Transverse colon (tissue), 4 donors: ENCODE measurements at regions not wholly inside any gene's neighbourhood (a gene's known extent, or its start where the extent isn't known, plus 50 kb on each side); places are given as distances from the start of the nearest gene placed in this dataset.

Experiments used
- DNase-seq: peaks from one replicate; pipeline ENCODE4 v3.0.0-alpha.2; 2019
- H3K27ac ChIP-seq, 4 donors: fragments of 200-600 bp; sonication (generic); 2 replicates each; pipeline ENCODE4 v1.5.1; 2016 to 2018; ENCODE audit warnings: inconsistent platforms in 4 of 4
- H3K27me3 ChIP-seq: fragments of 200-600 bp; sonication (generic); 2 replicates; pipeline ENCODE4 v1.5.1; 2017; ENCODE audit warnings: inconsistent platforms
- H3K36me3 ChIP-seq, 4 donors: fragments of 200-600 bp; sonication (generic); 2 replicates each; pipeline ENCODE4 v1.5.1; 2017 to 2019; ENCODE audit warnings: inconsistent platforms in 4 of 4
- H3K4me1 ChIP-seq, 4 donors: fragments of 200-600 bp; sonication (generic); 2 replicates each; pipeline ENCODE4 v1.5.1; 2017 to 2020; ENCODE audit warnings: inconsistent platforms in 4 of 4
- H3K4me3 ChIP-seq, 4 donors: fragments of 200-600 bp; sonication (generic); 1 replicate in 1 of 4; 2 replicates in 3 of 4; pipeline versions ENCODE4 v1.5.1 to v1.6.1; 2017 to 2019; ENCODE audit warnings: inconsistent platforms in 4 of 4
- H3K9me3 ChIP-seq, 2 donors: fragments of 200-600 bp; sonication (generic); 2 replicates each; pipeline ENCODE4 v1.5.1; 2017 to 2019; ENCODE audit warnings: inconsistent platforms in 2 of 2
- EP300 ChIP-seq: sonication (generic); formaldehyde crosslinking; IDR thresholded peaks from one replicate; pipeline ENCODE4 v1.6.1; 2017; ENCODE audit warnings: antibody characterized with exemption, low read depth
- POLR2A ChIP-seq: fragments of 450-650 bp; IDR thresholded peaks from one replicate; pipeline ENCODE4 v1.6.1; 2016; ENCODE audit warnings: antibody characterized with exemption, mild to moderate bottlenecking, moderate library complexity
- POLR2AphosphoS5 ChIP-seq, 3 donors: sonication (generic); formaldehyde crosslinking; IDR thresholded peaks; one replicate each; pipeline ENCODE4 v1.6.1; 2016; ENCODE audit warnings: antibody characterized with exemption in 3 of 3
- WGBS, 2 donors: methylation state at CpG; one replicate each; pipeline ENCODE4 v1.1.5; 2018; ENCODE audit warnings: low coverage in 1 of 2; 5-methylcytosine and 5-hydroxymethylcytosine counted together
- in situ Hi-C, 4 donors: fragments of 200-750 bp; cut with MboI; loops; one replicate each; pipeline versions ENCODE4 v1.15.0 to v1.15.1; 2017; ENCODE audit warnings: low sequenced_read_pairs in 3 of 4, low pct_ligation_motif_present in 1 of 4, low pct_unique_long_range_greater_than_20kb in 1 of 4
- intact Hi-C: fragments of 100-400 bp; cut with DNase I; formaldehyde crosslinking; loops from one replicate; pipeline ENCODE4 v1.15.1; 2023; ENCODE audit warnings: low total_unique reads
- TF ChIP-seq, protein P1 (sequence below), 5 experiments: fragments of 200-600 bp in 3 of 5; fragments of 450-650 bp in 2 of 5; sonication (generic) in 3 of 5; IDR thresholded peaks; 1 replicate in 2 of 5; 2 replicates in 3 of 5; pipeline ENCODE4 v1.5.1; 2016 to 2017; ENCODE audit warnings: antibody characterized with exemption in 5 of 5, inconsistent platforms in 3 of 5, mild to moderate bottlenecking in 2 of 5, moderate library complexity in 1 of 5

DNA sequence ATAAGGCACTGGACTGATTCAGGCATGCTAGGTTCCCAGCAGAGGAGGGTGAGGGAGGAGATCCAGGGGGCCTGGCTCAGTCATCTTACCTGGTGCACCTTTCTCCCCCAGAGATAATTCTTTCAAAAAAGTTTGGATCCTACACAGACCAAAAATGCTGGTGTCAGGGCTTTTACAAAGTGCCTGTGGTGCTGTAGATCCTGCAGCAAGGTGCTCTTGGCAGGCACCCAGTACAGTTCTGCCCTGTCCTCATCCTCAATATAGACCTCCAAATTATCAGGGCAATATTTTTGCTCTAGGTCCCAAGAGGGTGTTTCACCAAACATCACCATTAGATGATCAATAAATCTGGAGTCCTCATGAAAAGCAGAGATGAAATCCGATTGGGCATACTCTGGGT, 78.5 kb upstream of the IGFBP3 start:
- H3K4me1 ChIP-seq: no peaks in the 10 kb centered on the region
- H3K27me3 ChIP-seq: no peaks in the 10 kb centered on the region
- H3K9me3 ChIP-seq: peaks cover 5 to 16% of the 10 kb centered on the region in 2 donors
- no peaks in the 10 kb centered on the region for H3K36me3 ChIP-seq
- H3K4me3 ChIP-seq: no peak overlapping the region
- 58% methylated on average over 1 of the region's 1 CpG; no CpG with 5 or more reads in 1 of the 2 donors for WGBS, 2 donors
- no peak overlapping the region for H3K27ac ChIP-seq
- intact Hi-C loops: no loop called here
- no peak for DNase-seq
- TF ChIP-seq, protein P1, sequence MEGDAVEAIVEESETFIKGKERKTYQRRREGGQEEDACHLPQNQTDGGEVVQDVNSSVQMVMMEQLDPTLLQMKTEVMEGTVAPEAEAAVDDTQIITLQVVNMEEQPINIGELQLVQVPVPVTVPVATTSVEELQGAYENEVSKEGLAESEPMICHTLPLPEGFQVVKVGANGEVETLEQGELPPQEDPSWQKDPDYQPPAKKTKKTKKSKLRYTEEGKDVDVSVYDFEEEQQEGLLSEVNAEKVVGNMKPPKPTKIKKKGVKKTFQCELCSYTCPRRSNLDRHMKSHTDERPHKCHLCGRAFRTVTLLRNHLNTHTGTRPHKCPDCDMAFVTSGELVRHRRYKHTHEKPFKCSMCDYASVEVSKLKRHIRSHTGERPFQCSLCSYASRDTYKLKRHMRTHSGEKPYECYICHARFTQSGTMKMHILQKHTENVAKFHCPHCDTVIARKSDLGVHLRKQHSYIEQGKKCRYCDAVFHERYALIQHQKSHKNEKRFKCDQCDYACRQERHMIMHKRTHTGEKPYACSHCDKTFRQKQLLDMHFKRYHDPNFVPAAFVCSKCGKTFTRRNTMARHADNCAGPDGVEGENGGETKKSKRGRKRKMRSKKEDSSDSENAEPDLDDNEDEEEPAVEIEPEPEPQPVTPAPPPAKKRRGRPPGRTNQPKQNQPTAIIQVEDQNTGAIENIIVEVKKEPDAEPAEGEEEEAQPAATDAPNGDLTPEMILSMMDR (IDR thresholded peaks at IDR 0.05): no peak
- in situ Hi-C loops: no loop called here

- 62 to 69% methylated on average over 1 of the region's 1 CpG for WGBS, 2 donors
- Histone ChIP-seq H3K9me3 (peaks cover 5 to 16% of the 10 kb centered on the region in 2 donors), H3K4me3 (no peak overlapping the region), H3K27ac (no peak overlapping the region), H3K36me3 (no peaks in the 10 kb centered on the region), H3K4me1 (no peaks in the 10 kb centered on the region), H3K27me3 (no peaks in the 10 kb centered on the region)
- intact Hi-C loops: no loop called here
- no peak for TF ChIP-seq EP300
- TF ChIP-seq, protein P1 (IDR thresholded peaks at IDR 0.05): no peak
- TF ChIP-seq POLR2AphosphoS5 (IDR thresholded peaks at IDR 0.05): no peak
- TF ChIP-seq POLR2A: no peak
- no peak for DNase-seq
- in situ Hi-C loops: no loop called here
Measured at GRCh38 chr7:45998506-45998905, 77.4 kb upstream of the IGFBP3 start.

- DNase-seq: no peak
- no peak for TF ChIP-seq EP300
- Histone ChIP-seq H3K4me3 (no peak overlapping the region), H3K27me3 (no peaks in the 10 kb centered on the region), H3K27ac (no peak overlapping the region), H3K36me3 (no peaks in the 10 kb centered on the region), H3K9me3 (peaks cover 5 to 16% of the 10 kb centered on the region in 2 donors), H3K4me1 (no peaks in the 10 kb centered on the region)
- in situ Hi-C loops (no loop called here), intact Hi-C loops (no loop called here)
Measured at GRCh38 chr7:45993621-45994020, 72.5 kb upstream of the IGFBP3 start.

DNA sequence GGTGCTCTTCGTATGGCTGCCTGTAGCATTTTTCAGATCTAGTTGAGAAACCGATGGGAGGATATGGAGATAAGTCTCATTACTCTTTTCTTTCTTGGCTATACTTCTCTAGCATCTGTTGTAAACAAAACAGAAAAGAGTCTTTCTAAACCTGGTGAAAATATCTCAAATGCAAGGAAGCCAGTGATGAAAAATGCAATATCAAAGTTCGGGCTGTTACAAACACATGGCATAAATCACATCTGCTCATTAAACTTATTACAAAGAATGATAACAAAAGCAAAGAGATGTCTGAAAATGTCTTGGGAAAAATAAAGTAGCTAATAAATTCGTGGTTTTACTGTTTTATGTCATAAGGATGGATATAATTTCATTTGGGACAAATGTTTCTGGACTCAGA, 71.8 kb upstream of the IGFBP3 start:
- TF ChIP-seq EP300: no peak
- no peak for TF ChIP-seq POLR2AphosphoS5 (IDR thresholded peaks at IDR 0.05)
- TF ChIP-seq, protein P1 (IDR thresholded peaks at IDR 0.05): no peak
- TF ChIP-seq POLR2A: no peak
- intact Hi-C loops: no loop called here
- Histone ChIP-seq H3K27ac (no peak overlapping the region), H3K27me3 (no peaks in the 10 kb centered on the region), H3K4me1 (no peaks in the 10 kb centered on the region), H3K4me3 (no peak overlapping the region), H3K9me3 (peaks cover 5 to 16% of the 10 kb centered on the region in 2 donors), H3K36me3 (no peaks in the 10 kb centered on the region)
- WGBS, 2 donors: 58 to 60% methylated on average over 3 to 4 of the region's 4 CpGs
- in situ Hi-C loops: no loop called here
- DNase-seq: no peak

GRCh38 chr7:45990276-45990675, 69.2 kb upstream of the IGFBP3 start:
- TF ChIP-seq POLR2AphosphoS5 (IDR thresholded peaks at IDR 0.05) (no peak), EP300 (no peak), POLR2A (no peak)
- TF ChIP-seq, protein P1 (IDR thresholded peaks at IDR 0.05): no peak
- Histone ChIP-seq H3K9me3 (peaks cover 0 to 7% of the 10 kb centered on the region in 2 donors), H3K27me3 (no peaks in the 10 kb centered on the region), H3K4me1 (no peaks in the 10 kb centered on the region), H3K27ac (no peak overlapping the region), H3K4me3 (no peak overlapping the region), H3K36me3 (no peaks in the 10 kb centered on the region)
- 20 to 70% methylated on average over 1 to 3 of the region's 3 CpGs for WGBS, 2 donors
- intact Hi-C loops (no loop called here), in situ Hi-C loops (no loop called here)
- DNase-seq: no peak
